ENCODE measurements at regions not wholly inside any gene's neighbourhood (a gene's known extent, or its start where the extent isn't known, plus 50 kb on each side); places are given as distances from the start of the nearest gene placed in this dataset.

DNA sequence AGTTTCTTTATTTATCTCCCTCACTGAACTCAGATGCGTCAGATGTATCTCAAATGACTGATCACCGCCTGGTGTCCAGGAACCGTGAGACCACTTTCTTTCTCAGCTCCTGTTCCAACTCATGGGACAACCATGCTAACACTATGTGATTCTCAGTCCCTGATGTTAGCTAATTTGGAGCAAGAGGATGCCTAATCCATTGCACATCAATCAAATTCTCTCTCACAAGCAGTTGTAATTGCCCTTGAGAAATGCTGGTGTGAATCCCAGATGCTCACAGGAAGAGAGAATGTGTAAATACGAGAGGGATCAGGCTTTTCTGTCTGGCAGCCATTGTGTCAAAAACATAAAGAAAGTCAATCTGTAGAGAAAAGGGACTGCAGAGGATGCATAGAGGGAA, 134.9 kb downstream of the WSCD1 start:
- H3K36me3 ChIP-seq (ENCODE audit: control insufficient read depth in 2 of 2, extremely low read depth in 1 of 2, insufficient read depth in 2 of 2, low read length in 2 of 2), result no peaks in the 10 kb centered on the region
- H4K20me1 ChIP-seq (replicated peaks; ENCODE audit: control insufficient read depth, extremely low read depth, insufficient read depth, low read length), result no peaks in the 10 kb centered on the region
- BruUV-seq (replicated peaks), result no TSS peak
- TF ChIP-seq POLR2A (IDR thresholded peaks at IDR 0.05; ENCODE audit: low read depth, low read length), result no peak
- TF ChIP-seq EZH2 (IDR thresholded peaks at IDR 0.05; ENCODE audit: borderline replicate concordance, low read depth, low read length, severe bottlenecking), result no peak
- TF ChIP-seq MAX (IDR thresholded peaks at IDR 0.05; ENCODE audit: insufficient read depth, insufficient read length), result no peak
- TF ChIP-seq MYC (IDR thresholded peaks at IDR 0.05; ENCODE audit: low read depth, low read length), result no peak
- no peak for TF ChIP-seq POLR2AphosphoS5 (IDR thresholded peaks at IDR 0.05; ENCODE audit: insufficient read depth, low read depth, low read length)
- TF ChIP-seq GATA2 (IDR thresholded peaks at IDR 0.05; ENCODE audit: insufficient read depth, insufficient read length, low read depth, low read length), result no peak
- intact Hi-C loops (cut with micrococcal nuclease), result loop anchor here (2.0 kb wide), 1 partner anchor 24 kb away; no protein-coding TSS in a partner anchor
- CTCF ChIA-PET, result interaction anchor here (1.3 kb wide), 1 partner anchor 11 kb away, joined by 3 read pairs; no protein-coding TSS in a partner anchor
- H3K4me1 ChIP-seq (ENCODE audit: control insufficient read depth, extremely low read depth, insufficient read depth, low read length), result no peaks in the 10 kb centered on the region
- DNase-seq (ENCODE audit: low read depth, low spot score) (no peak), FAIRE-seq (no peak)
- H3K4me2 ChIP-seq (ENCODE audit: insufficient read depth, low read length), result no peak overlapping the region
- POLR2A ChIA-PET, result no interaction called here
- dilution Hi-C loops (cut with MboI; ENCODE audit: extremely low pct_ligation_motif_present, low sequenced_read_pairs), result no loop called here
- no peaks in the 10 kb centered on the region for H3K9me1 ChIP-seq (replicated peaks; ENCODE audit: control insufficient read depth, extremely low read depth, insufficient read depth, low read length)
- H3K79me2 ChIP-seq (ENCODE audit: control insufficient read depth, insufficient read depth, low read length), result no peaks in the 10 kb centered on the region
- H3K4me3 ChIP-seq (replicated peaks in 1 of 3; ENCODE audit: insufficient read depth in 1 of 3, low read depth in 1 of 3, low read length in 3 of 3), result no peak overlapping the region
- H3K27ac ChIP-seq (ENCODE audit: insufficient read depth, low read depth, low read length), result no peak overlapping the region
- H3K9ac ChIP-seq (replicated peaks; ENCODE audit: extremely low read depth, insufficient read depth, low read length), result no peak overlapping the region
- no peaks in the 10 kb centered on the region for H3K9me3 ChIP-seq (replicated peaks; ENCODE audit: control insufficient read depth, insufficient read depth, low read length)
- no peak overlapping the region for H2AFZ ChIP-seq (ENCODE audit: low read depth, low read length)
- peaks cover 8 to 12% of the 10 kb centered on the region in 2 experiments for H3K27me3 ChIP-seq (ENCODE audit: control insufficient read depth in 2 of 2, insufficient read depth in 2 of 2, low read length in 2 of 2)

GRCh38 chr17:6204203-6204722, 134.1 kb downstream of the WSCD1 start:
- Histone ChIP-seq H3K9ac (replicated peaks; ENCODE audit: extremely low read depth, insufficient read depth, low read length) (no peak overlapping the region), H4K20me1 (replicated peaks; ENCODE audit: control insufficient read depth, extremely low read depth, insufficient read depth, low read length) (no peaks in the 10 kb centered on the region), H3K4me1 (ENCODE audit: control insufficient read depth, extremely low read depth, insufficient read depth, low read length) (no peaks in the 10 kb centered on the region), H3K4me2 (ENCODE audit: insufficient read depth, low read length) (no peak overlapping the region), H3K4me3 (replicated peaks in 1 of 3; ENCODE audit: insufficient read depth in 1 of 3, low read depth in 1 of 3, low read length in 3 of 3) (no peak overlapping the region), H2AFZ (ENCODE audit: low read depth, low read length) (no peak overlapping the region), H3K36me3 (ENCODE audit: control insufficient read depth in 2 of 2, extremely low read depth in 1 of 2, insufficient read depth in 2 of 2, low read length in 2 of 2) (no peaks in the 10 kb centered on the region), H3K9me1 (replicated peaks; ENCODE audit: control insufficient read depth, extremely low read depth, insufficient read depth, low read length) (no peaks in the 10 kb centered on the region), H3K27me3 (ENCODE audit: control insufficient read depth in 2 of 2, insufficient read depth in 2 of 2, low read length in 2 of 2) (peaks cover 8 to 9% of the 10 kb centered on the region in 2 experiments), H3K27ac (ENCODE audit: insufficient read depth, low read depth, low read length) (no peak overlapping the region), H3K79me2 (ENCODE audit: control insufficient read depth, insufficient read depth, low read length) (no peaks in the 10 kb centered on the region), H3K9me3 (replicated peaks; ENCODE audit: control insufficient read depth, insufficient read depth, low read length) (no peaks in the 10 kb centered on the region)
- ChIA-PET CTCF (interaction anchor here (0.8 kb wide), 1 partner anchor 58 kb away, joined by 3 read pairs; no protein-coding TSS in a partner anchor), POLR2A (no interaction called here)
- intact Hi-C loops (cut with micrococcal nuclease) (loop anchor here (2.0 kb wide), 1 partner anchor 23 kb away; no protein-coding TSS in a partner anchor), dilution Hi-C loops (cut with MboI; ENCODE audit: extremely low pct_ligation_motif_present, low sequenced_read_pairs) (no loop called here)
- no TSS peak for BruUV-seq (replicated peaks)
- no peak for DNase-seq (ENCODE audit: low read depth, low spot score)
- TF ChIP-seq CTCF (IDR thresholded peaks at IDR 0.05; ENCODE audit: extremely low read depth in 1 of 2, insufficient read depth in 1 of 2, low read depth in 1 of 2, low read length in 2 of 2) (no peak), POLR2AphosphoS5 (IDR thresholded peaks at IDR 0.05; ENCODE audit: insufficient read depth, low read depth, low read length) (no peak), FOS (IDR thresholded peaks at IDR 0.05; ENCODE audit: borderline replicate concordance, insufficient read depth, low read length) (no peak), GATA2 (IDR thresholded peaks at IDR 0.05; ENCODE audit: insufficient read depth, insufficient read length, low read depth, low read length) (no peak), EZH2 (IDR thresholded peaks at IDR 0.05; ENCODE audit: borderline replicate concordance, low read depth, low read length, severe bottlenecking) (no peak), MYC (IDR thresholded peaks at IDR 0.05; ENCODE audit: low read depth, low read length) (no peak), POLR2A (IDR thresholded peaks at IDR 0.05; ENCODE audit: low read depth, low read length) (no peak), JUN (IDR thresholded peaks at IDR 0.05; ENCODE audit: borderline replicate concordance, insufficient read depth, insufficient read length, low read depth) (no peak), MAX (IDR thresholded peaks at IDR 0.05; ENCODE audit: insufficient read depth, insufficient read length) (no peak)
- no peak for FAIRE-seq
